PC-3 (cell line): ENCODE measurements at regions not wholly inside any gene's neighbourhood (a gene's known extent, or its start where the extent isn't known, plus 50 kb on each side); places are given as distances from the start of the nearest gene placed in this dataset.
"Not testable (repeated sequence)": the region's sequence is repeated elsewhere in the genome, so short reads cannot be mapped to it uniquely, and the experiment has no call there.

Source experiments
- EZH2 ChIP-seq: fragments of 300-600 bp; sonication (generic); IDR thresholded peaks from one replicate; pipeline ENCODE4 v1.6.1; 2017; ENCODE audit warnings: antibody characterized with exemption, mild to moderate bottlenecking, low read length; ENCODE audit not compliant: unreplicated experiment
- EZH2phosphoT487 ChIP-seq: fragments of 300-600 bp; sonication (generic); IDR thresholded peaks from 2 replicates; pipeline ENCODE4 v1.6.1; 2018; ENCODE audit warnings: mild to moderate bottlenecking, antibody characterized with exemption, low read length, borderline replicate concordance
- TF ChIP-seq, protein P1 (sequence below): fragments of 300-600 bp; sonication (generic); conservative IDR thresholded peaks from 2 replicates; pipeline ENCODE4 v1.5.1; 2017; ENCODE audit warnings: antibody characterized with exemption, low read depth, mild to moderate bottlenecking, low read length

DNA sequence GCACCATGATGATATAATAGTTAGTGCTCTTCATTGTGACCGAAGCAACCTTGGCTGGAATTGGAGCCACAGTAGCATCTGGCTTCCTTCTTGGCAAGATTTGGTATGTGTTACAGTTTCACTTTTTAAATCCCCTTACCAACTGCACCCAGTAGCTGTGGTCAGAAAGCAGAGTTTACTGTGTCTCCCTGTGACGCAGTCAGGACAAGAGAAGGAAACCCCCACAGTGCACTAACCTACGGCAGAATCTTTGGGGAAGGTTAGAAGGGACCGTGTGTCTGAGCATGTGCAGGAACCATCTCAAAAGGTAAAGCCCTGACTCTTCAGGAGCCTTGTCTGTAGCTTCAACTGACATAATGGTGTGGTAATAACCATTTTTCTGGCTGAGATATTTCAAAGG is 138.4 kb downstream of the FAM72C start:
- TF ChIP-seq, protein P1, sequence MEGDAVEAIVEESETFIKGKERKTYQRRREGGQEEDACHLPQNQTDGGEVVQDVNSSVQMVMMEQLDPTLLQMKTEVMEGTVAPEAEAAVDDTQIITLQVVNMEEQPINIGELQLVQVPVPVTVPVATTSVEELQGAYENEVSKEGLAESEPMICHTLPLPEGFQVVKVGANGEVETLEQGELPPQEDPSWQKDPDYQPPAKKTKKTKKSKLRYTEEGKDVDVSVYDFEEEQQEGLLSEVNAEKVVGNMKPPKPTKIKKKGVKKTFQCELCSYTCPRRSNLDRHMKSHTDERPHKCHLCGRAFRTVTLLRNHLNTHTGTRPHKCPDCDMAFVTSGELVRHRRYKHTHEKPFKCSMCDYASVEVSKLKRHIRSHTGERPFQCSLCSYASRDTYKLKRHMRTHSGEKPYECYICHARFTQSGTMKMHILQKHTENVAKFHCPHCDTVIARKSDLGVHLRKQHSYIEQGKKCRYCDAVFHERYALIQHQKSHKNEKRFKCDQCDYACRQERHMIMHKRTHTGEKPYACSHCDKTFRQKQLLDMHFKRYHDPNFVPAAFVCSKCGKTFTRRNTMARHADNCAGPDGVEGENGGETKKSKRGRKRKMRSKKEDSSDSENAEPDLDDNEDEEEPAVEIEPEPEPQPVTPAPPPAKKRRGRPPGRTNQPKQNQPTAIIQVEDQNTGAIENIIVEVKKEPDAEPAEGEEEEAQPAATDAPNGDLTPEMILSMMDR = not testable (repeated sequence)
- TF ChIP-seq EZH2, EZH2phosphoT487: not testable (repeated sequence)
